Limb (tissue), 2 donors: ENCODE measurements at regions not wholly inside any gene's neighbourhood (a gene's known extent, or its start where the extent isn't known, plus 50 kb on each side); places are given as distances from the start of the nearest gene placed in this dataset.
A peak's percentile ranks its signal among the peaks of the same experiment; 100 is the strongest.

Source experiments
- DNase-seq, 2 donors: peaks; one replicate each; pipeline ENCODE4 v3.0.0-alpha.2; 2016; ENCODE audit errors: extremely low spot score in 2 of 2

GRCh38 chr3:141669434-141669833, 68.7 kb upstream of the RNF7 start:
- no peak for DNase-seq

- DNase-seq = no peak
Observed at GRCh38 chr3:141677701-141678100, 60.4 kb upstream of the RNF7 start.

GRCh38 chr3:141680620-141681389, 57.3 kb upstream of the RNF7 start:
- DNase-seq = no peak

- DNase-seq = no peak
Observed at GRCh38 chr3:141681390-141681780, 56.7 kb upstream of the RNF7 start.

- DNase-seq = no peak
Observed at GRCh38 chr3:141682007-141682406, 56.1 kb upstream of the RNF7 start.

GRCh38 chr3:141682921-141683320, 55.2 kb upstream of the RNF7 start:
- DNase-seq = no peak

GRCh38 chr3:141684758-141685157, 53.3 kb upstream of the RNF7 start:
- DNase-seq = no peak

- peak; percentile 34 to 35 for DNase-seq
Observed at GRCh38 chr3:141686466-141687291, 51.4 kb upstream of the RNF7 start.
